Fibroblast of villous mesenchyme (primary cell): ENCODE measurements at regions not wholly inside any gene's neighbourhood (a gene's known extent, or its start where the extent isn't known, plus 50 kb on each side); places are given as distances from the start of the nearest gene placed in this dataset.

Experiments used
- DNase-seq: peaks from one replicate; pipeline ENCODE4 v3.0.0-alpha.2; 2010; ENCODE audit warnings: low read depth
- H3K4me3 ChIP-seq: 2 replicates; pipeline ENCODE4 v1.5.1; 2011; ENCODE audit warnings: low read depth, mild to moderate bottlenecking, low read length
- CTCF ChIP-seq: IDR thresholded peaks from 2 replicates; pipeline ENCODE4 v1.5.1; 2012; ENCODE audit warnings: low read depth, mild to moderate bottlenecking, low read length; ENCODE audit not compliant: insufficient read depth

DNA sequence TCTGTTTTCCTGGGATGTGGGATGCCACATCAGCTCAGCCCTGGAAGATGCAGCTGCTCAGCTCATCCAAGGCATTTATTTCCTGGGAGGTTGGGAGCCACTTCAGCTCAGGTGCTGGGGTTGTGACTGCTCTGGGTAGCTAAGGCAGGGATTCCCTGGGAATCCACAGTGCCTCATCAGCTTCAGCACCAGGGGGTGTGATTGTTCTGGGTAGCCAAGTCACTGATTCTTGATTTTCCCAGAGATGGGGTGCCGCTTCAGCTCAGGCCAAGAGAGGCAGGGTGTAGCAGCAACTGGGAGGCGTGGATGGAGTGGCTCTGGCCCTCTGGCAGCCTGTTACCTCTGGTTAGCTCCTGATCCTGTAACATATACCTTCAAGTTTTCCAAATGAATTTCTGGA, 81.3 kb upstream of the PRMT8 start:
- H3K4me3 ChIP-seq: no peak overlapping the region
- no peak for DNase-seq
- no peak for TF ChIP-seq CTCF

DNA sequence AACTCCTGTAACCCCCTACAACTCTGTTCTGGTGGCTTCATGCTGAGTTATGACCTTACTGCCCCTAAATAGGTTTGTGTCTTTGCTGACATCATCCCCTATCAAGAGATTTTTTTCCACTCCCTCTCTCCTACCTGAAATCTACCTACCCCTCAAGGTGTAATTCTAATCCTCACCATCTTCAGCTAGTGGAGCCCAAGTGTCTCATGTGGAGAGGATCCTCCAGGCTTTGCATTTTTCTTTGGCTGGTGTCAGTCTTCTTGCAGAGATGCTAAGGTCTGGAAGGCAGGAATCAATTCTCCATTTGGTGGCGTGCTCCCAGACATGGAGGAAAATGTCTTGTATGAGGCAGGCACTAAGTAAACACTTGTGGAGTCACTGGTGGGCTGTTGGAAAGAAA, 74.8 kb upstream of the PRMT8 start:
- DNase-seq: no peak
- no peak overlapping the region for H3K4me3 ChIP-seq
- TF ChIP-seq CTCF: no peak

DNA sequence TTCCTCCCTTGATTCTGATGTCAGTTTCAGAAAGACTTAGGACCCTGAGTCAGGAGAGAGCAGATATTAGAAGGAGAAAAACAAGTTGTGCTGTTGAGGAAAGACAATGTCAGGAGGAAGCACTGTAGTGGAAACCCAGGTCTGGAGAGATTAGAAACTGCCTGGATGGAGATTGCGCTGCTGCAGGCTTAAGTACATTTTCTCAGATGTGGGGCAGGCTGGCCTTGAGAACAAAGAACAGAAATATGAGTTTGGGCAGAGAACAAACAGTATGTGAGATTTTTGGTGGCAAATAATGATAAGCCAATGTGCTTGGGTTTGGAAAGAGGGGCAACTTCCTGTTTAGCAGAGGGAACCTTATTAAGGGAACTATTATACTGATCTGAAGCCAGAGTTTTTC, 74.3 kb upstream of the PRMT8 start:
- no peak overlapping the region for H3K4me3 ChIP-seq
- DNase-seq: no peak
- no peak for TF ChIP-seq CTCF

- DNase-seq: no peak
- no peak for TF ChIP-seq CTCF
- H3K4me3 ChIP-seq: no peak overlapping the region
These were observed 73.9 kb upstream of the PRMT8 start for GRCh38 chr12:3417113-3417512.

- TF ChIP-seq CTCF: no peak
These were observed 73.0 kb upstream of the PRMT8 start for GRCh38 chr12:3417937-3418462.

DNA sequence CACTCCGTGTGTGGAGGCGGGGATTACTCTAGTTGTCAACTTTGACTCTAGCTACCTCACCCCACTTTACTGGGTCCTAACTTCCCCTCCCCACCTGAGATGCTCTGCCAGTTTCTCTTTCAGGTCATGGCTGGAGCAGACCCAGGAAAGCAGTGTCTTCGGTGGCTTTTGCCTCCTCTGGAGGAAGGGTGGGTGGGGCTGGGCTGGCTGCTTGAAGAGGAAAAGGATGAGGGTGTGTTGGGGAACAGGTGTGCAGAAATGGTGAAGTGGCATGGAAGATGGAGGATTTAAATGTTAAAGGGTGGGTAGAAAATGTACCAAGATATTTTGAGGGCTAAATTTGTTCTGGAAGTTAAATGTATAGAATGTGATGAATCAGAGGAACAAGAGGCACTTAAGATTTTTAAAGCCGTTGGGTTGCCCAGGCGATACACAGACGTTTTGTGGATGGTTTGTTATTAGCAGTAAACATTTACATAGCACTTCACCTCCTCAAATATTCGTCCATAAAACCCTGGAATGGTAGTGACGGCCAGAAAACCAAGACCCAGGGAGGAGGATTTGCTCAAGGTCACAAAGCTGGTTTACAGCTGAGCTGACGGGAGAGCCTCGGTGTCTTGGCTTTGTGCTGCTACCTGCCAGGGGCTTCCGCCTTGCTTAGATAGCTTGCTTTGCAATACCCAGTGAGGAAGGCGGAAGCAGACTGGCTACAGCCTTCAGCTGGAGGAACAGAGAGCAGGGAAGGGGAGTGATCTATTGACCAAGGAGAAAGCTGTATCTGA, 72.2 kb upstream of the PRMT8 start:
- no peak for TF ChIP-seq CTCF
- no peak overlapping the region for H3K4me3 ChIP-seq
- no peak for DNase-seq

More at GRCh38 chr12:3417937-3418462, 73.0 kb upstream of the PRMT8 start:
- no peak overlapping the region for H3K4me3 ChIP-seq
- no peak for DNase-seq
